ENCODE measurements at regions not wholly inside any gene's neighbourhood (a gene's known extent, or its start where the extent isn't known, plus 50 kb on each side); places are given as distances from the start of the nearest gene placed in this dataset.
"Not testable (repeated sequence)": the region's sequence is repeated elsewhere in the genome, so short reads cannot be mapped to it uniquely, and the experiment has no call there.

DNA sequence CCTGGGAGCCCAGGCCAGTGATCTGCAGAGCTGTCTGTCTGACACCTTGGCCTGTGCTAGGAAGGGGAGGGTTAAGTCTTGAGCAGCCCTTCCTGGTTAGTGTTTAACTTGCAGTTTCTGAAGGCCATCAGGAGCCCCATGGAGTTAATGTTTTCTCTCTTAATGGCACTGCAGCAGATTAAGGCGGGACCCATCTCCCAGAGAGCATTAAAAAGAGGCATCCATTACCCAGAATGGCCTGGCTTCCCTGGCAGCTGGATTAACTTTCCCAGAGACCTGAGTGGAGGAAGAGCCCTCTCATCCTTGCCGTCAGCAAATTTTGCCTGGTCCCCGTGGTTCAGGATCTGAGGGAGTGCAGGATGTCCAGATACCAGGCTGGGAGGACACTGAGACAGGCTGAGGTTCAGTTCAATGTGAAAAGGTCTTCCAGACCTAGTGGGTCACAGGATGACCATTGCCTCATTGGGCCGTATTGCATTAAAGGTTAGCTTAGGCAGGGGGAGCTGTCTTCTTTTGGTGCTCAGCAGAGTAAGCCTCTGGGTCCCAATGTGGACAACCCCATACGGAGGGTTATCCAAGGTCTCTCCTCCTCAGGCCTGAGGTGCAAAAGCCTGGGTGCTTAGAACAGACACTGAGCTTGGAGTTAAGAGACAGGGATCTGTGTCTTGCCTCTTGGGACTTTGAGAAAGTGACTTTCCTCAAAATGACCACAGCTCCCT is 522.6 kb downstream of the PTPRU start:
- DNase-seq, result no peak
- no peak for TF ChIP-seq CTCF (IDR thresholded peaks at IDR 0.05; ENCODE audit: low read depth, low read length, missing control alignments)
- Histone ChIP-seq H3K4me3 (ENCODE audit: low read depth, low read length) (no peak overlapping the region), H3K27ac (no peak overlapping the region), H3K27me3 (replicated peaks) (no peaks in the 10 kb centered on the region), H3K36me3 (replicated peaks) (no peaks in the 10 kb centered on the region)
- in situ Hi-C loops (cut with HindIII; ENCODE audit: low pct_ligation_motif_present, low sequenced_read_pairs), result no loop called here

- in situ Hi-C loops (cut with HindIII; ENCODE audit: low pct_ligation_motif_present, low sequenced_read_pairs), result no loop called here
- TF ChIP-seq CTCF (IDR thresholded peaks at IDR 0.05; ENCODE audit: low read depth, low read length, missing control alignments), result no peak
- no peaks in the 10 kb centered on the region for H3K27me3 ChIP-seq (replicated peaks)
- no peaks in the 10 kb centered on the region for H3K36me3 ChIP-seq (replicated peaks)
- no peak overlapping the region for H3K4me3 ChIP-seq (ENCODE audit: low read depth, low read length)
- H3K27ac ChIP-seq, result no peak overlapping the region
- no peak for DNase-seq
Measured at GRCh38 chr1:29757866-29758780, 521.8 kb downstream of the PTPRU start.

GRCh38 chr1:29756901-29757725 is 520.8 kb downstream of the PTPRU start:
- in situ Hi-C loops (cut with HindIII; ENCODE audit: low pct_ligation_motif_present, low sequenced_read_pairs), result no loop called here
- DNase-seq, result no peak
- Histone ChIP-seq H3K27ac (no peak overlapping the region), H3K27me3 (replicated peaks) (no peaks in the 10 kb centered on the region), H3K4me3 (ENCODE audit: low read depth, low read length) (no peak overlapping the region), H3K36me3 (replicated peaks) (no peaks in the 10 kb centered on the region)
- TF ChIP-seq CTCF (IDR thresholded peaks at IDR 0.05; ENCODE audit: low read depth, low read length, missing control alignments), result no peak

DNA sequence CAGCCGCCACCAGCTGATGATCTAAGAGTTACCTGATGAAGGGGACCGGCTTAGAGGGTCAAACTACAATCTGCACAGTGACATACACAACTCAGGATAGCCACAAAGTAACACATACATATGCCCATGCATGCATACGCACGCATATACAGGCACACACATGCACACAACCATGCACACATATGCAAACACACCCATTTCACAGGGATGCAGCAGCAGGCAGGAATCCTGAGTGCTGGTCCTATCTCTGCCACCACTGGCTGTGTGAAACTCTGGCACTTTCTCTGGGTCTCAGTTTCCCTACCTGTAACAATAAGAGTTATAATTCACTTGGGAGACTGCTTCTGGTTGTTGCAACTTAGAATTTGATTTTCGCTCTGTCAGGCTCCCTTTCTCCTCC is 520.2 kb downstream of the PTPRU start:
- in situ Hi-C loops (cut with HindIII; ENCODE audit: low pct_ligation_motif_present, low sequenced_read_pairs), result no loop called here
- H3K36me3 ChIP-seq (replicated peaks), result no peaks in the 10 kb centered on the region
- TF ChIP-seq CTCF (IDR thresholded peaks at IDR 0.05; ENCODE audit: low read depth, low read length, missing control alignments), result no peak
- H3K27me3 ChIP-seq (replicated peaks), result no peaks in the 10 kb centered on the region
- DNase-seq, result no peak
- H3K27ac ChIP-seq, result no peak overlapping the region
- no peak overlapping the region for H3K4me3 ChIP-seq (ENCODE audit: low read depth, low read length)

GRCh38 chr1:29756085-29756484 is 519.8 kb downstream of the PTPRU start:
- Histone ChIP-seq H3K4me3 (ENCODE audit: low read depth, low read length) (no peak overlapping the region), H3K36me3 (replicated peaks) (no peaks in the 10 kb centered on the region), H3K27me3 (replicated peaks) (no peaks in the 10 kb centered on the region), H3K27ac (no peak overlapping the region)
- in situ Hi-C loops (cut with HindIII; ENCODE audit: low pct_ligation_motif_present, low sequenced_read_pairs), result no loop called here
- DNase-seq, result no peak
- TF ChIP-seq CTCF (IDR thresholded peaks at IDR 0.05; ENCODE audit: low read depth, low read length, missing control alignments), result no peak

GRCh38 chr1:29755412-29756015 is 519.2 kb downstream of the PTPRU start:
- H3K27ac ChIP-seq; in situ Hi-C loops (cut with HindIII; ENCODE audit: low pct_ligation_motif_present, low sequenced_read_pairs); H3K36me3 ChIP-seq (replicated peaks); H3K4me3 ChIP-seq (ENCODE audit: low read depth, low read length); DNase-seq; H3K27me3 ChIP-seq (replicated peaks): not testable (repeated sequence)
